T1000 (cell line): ENCODE measurements at regions not wholly inside any gene's neighbourhood (a gene's known extent, or its start where the extent isn't known, plus 50 kb on each side); places are given as distances from the start of the nearest gene placed in this dataset.

Experiments used
- DNase-seq: peaks from one replicate; lab custom pipeline; 2025; ENCODE audit warnings: mixed read lengths; lab: John Stamatoyannopoulos, UW

- DNase-seq = no peak
Measured at GRCh38 chr10:36173364-36173763, 531.3 kb upstream of the FZD8 start.

DNA sequence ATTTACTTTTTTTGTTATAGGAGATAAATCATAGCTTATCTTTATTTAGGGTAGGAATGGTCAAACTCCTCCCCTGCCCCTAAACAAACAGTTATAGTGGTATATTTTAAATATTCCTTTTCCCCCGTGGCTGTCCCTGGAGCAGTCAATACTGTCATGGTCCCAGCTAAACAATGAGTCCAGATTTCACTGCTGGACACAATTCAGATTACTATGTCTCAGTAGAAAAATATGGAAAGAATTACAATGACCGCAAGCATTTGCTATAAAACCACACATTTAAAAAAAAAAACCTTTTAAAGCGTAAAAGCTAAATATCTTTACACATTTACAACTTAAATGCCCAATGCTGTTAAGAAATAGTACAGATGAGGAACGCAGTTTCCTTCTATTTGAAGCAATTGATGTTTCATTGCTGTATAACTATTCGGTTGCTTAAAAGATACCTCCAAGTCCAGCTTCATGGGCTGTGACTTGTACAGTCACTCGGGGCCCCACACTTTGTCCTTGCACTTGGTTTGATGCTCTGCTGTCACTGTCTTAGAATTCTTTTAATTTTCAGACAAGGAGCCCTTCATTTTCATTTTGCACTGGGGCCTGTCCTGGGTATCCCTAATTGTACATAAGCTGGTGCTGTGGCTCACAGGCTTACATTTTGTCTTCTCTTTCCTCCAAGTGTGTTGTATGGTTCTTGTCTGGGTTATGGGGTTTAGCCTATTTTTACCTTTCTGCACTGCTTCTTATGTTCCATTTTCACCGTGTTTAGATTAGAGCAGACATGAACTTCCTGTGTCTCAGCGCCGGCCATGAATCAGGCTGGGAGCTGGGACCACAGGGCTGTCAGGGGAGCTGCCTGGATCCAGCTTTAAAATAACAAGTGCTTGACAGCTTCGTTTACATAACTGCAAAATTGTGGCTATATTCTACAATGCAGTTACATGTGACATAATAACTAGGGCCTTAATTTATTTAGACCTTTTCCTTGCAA lies 530.2 kb upstream of the FZD8 start:
- DNase-seq = no peak

DNA sequence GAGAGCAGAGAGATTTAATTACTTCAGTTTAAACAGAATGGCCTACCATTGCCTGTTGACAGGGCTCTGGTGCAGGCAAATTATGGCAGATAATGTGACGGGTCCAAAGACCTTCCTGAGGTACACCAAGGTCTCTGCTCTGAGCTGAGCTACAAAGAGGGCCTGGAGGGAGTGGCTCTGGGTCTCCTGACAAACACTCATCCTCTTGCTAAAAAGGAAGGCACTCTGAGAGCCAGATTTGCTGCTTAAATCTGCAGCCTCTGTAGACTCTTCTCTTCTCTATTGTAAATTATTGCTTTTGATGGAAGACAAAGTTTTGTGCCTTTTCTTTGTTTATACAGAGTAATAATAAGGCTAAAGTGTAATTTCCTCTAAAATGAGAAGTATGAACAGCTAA lies 529.5 kb upstream of the FZD8 start:
- no peak for DNase-seq

GRCh38 chr10:36170943-36171501 lies 528.9 kb upstream of the FZD8 start:
- DNase-seq = no peak

DNA sequence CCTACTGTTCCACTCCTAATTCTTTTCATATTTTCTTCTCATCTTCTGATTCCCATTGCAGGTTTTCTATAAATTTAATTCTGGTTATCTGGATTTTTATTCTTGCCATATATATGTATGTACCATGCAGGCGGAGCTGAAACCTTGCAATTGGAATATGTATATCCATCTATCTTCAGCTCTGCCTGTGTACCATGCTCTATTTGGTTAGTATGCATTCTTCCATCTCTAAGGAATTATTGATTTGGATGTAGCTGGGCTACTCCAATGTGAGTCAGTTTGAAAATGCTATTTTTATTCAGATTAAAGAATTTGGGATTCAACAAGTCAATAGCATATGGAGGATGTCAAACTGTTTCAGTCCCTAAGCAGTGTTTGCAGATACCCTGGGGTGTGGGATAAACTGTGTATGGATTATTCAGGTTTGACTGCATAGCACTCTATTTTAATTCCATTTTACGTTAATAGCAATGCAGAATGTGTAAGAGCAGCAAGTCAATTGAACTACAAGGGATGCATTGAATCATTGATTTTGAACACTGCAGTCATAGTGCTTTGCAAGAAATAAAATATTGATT lies 528.1 kb upstream of the FZD8 start:
- DNase-seq = no peak

DNA sequence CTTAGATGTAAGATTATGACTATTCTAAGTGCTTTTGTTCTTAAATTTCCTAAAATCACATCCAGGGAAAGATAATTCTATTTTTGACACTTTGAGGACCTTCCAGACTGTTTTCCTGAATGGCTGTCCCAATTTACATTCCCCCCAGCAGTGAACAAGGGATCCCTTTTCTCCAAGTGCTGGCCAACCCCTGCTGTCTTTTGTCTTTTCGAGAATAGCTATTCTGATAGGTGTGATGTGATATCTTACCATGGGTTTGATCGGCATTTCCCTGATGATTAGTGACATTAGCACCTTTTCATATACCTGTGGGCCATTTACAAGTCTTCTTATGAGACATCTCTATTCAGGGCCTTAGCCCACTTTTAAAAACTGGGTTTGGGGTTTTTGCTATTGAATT lies 526.7 kb upstream of the FZD8 start:
- DNase-seq = no peak

- DNase-seq = no peak
Measured at GRCh38 chr10:36164556-36165504, 522.7 kb upstream of the FZD8 start.

DNA sequence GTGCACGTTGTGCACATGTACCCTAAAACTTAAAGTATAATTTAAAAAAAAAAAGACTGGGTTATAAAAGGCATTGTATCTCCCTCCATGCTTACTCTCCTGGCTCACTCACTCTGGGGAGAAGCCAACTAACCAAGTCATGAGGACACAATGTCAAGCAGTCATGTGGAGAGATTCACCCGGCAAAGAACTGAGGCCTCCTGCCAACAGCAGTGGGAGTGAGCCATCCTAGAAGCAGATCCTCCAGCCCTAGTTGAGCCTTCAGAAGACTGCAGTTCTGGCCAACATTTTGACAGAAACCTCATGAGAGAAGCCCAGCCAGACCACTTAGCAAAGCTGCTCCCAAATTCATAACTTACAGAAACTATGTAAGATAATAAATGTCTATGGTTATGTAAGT lies 521.7 kb upstream of the FZD8 start:
- no peak for DNase-seq

DNA sequence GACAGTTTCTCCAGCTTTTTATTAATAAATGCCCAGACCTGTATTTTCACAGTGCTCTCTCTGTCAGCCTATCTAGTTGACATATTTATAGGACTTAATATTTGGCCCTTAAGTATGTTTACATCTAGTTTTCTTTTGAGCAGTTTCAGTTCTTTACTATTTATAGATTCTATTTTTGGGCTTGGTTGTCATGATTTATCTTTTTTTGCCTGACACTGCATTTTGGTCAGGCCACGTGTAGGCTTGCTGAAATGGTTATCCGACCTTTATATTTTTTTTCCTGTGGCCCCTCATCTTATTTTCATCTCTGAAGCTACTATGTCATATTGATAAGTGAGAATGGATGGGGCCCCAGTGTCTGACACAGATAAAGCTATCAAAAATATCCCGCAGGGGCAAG lies 515.4 kb upstream of the FZD8 start:
- DNase-seq = no peak

- no peak for DNase-seq
Measured at GRCh38 chr10:36148207-36148606, 506.1 kb upstream of the FZD8 start.

DNA sequence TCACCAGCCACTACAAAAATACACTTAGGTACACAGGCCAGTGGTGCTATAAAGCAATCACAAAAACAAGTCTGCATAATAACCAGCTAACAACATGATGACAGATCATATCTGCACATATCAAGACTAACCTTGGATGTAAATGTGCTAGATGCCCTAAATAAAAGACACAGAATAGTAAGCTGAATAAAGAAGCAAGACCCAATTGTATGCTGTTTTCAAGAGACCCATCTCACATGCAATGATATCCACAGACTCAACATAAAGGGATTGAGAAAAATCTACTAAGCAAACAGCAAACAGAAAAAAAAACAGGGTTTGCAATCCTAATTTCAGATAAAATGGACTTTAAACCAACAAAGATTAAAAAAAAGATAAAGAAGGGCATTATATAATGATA lies 505.4 kb upstream of the FZD8 start:
- DNase-seq = no peak

DNA sequence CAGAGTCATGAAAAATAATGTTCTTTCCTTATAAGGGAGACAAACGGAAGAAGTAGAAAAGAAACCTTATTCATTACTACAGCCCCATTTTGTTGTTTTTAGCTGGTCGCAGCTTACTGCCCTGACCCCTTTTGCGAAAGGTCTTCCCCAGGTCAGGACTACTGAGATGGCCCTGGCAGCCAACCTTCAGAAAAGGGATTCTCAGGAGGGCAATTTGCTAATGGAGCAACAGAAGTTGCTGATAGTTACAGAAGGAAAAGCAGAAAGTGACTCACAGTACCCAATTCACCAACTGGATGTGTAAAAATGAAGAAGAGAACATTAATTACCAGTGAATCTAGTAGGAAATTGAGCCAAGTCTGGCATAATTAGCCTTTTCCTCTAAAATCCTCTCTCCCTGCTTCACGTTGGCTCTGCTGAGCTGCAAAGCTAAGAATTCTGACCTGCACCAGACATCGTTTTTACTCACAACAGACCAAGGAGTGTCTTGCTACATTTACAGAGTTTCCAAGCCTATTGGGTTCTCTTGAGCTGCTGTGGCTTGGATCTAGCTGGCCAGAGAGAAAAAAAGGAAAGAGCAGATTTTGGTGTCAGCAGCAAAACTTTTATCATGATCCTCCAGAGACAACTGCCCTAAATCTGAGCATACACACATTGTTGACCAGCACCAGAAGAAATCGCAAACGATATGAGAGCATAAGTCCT lies 499.9 kb upstream of the FZD8 start:
- no peak for DNase-seq

GRCh38 chr10:36129051-36129450 lies 487.0 kb upstream of the FZD8 start:
- no peak for DNase-seq

- no peak for DNase-seq
Measured at GRCh38 chr10:36126076-36126475, 484.0 kb upstream of the FZD8 start.

GRCh38 chr10:36119455-36119854 lies 477.4 kb upstream of the FZD8 start:
- DNase-seq = no peak

- no peak for DNase-seq
Measured at GRCh38 chr10:36118314-36118713, 476.2 kb upstream of the FZD8 start.

GRCh38 chr10:36117890-36118289 lies 475.8 kb upstream of the FZD8 start:
- DNase-seq = no peak

GRCh38 chr10:36117231-36117630 lies 475.1 kb upstream of the FZD8 start:
- no peak for DNase-seq

GRCh38 chr10:36116731-36117130 lies 474.6 kb upstream of the FZD8 start:
- no peak for DNase-seq

- no peak for DNase-seq
Measured at GRCh38 chr10:36116040-36116439, 473.9 kb upstream of the FZD8 start.

DNA sequence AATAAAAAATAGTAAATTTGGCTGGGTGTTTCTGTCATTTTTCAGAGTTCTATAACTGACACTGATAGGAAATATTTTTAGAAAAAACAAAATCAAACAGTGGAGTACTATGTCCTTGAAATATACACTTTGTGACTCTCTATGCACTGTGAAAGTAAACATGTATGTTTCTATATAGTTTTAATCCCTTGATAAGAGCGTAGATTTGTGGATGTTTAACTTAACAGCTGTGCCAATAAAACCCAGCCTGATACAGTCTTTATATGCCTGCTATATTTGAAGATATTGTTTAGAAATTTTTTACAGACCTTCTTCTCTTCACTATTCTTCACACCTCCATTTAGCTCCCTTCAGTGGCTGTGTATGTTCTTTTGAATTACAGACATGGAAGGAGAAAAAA lies 473.3 kb upstream of the FZD8 start:
- DNase-seq = no peak
